ENCODE measurements at regions not wholly inside any gene's neighbourhood (a gene's known extent, or its start where the extent isn't known, plus 50 kb on each side); places are given as distances from the start of the nearest gene placed in this dataset.

DNA sequence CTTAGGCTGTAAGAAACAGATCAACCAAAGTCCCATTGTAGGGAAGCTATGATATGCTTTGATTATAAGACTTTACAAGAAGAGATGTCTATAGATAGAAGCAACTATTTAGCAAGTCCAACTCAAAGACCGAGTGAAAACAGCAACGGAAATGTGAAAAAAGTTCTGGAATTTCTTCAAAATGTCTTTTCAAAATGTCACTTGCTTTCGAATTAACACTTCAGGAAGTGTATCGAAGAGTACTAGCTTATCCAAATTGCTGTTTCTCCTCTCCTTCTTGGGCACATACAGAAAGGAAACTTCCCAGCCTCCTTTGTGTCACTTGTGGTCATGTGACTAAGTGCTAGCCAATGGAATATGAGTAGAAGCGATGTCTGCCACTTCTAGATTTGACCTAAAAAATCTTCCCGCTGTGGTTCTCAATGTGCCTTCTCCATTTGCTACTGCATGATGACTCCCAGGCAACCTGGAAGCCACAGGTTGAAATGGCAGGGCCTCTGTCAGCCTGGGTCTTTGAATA is 89.9 kb downstream of the TSEN15 start:
- DNase-seq: no peak

DNA sequence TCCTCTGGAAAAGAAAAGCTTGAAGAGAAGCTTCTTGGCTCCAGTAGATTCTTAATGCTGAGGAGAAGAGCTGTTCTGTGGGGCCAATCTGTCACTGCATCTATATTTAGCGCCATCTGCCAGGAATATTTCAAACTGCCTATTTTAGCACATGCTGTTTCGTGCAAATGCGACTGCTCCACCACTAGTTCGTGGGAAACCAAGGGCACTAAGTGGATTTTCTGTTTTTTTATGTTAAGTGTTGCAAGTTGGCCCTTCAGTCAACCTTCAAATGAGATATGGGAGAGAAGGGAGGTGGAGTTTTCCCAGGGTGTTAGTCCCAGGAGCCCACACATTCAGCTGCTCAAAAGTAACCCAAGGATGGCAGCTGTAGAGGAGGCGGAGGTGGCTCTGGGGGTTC is 91.9 kb downstream of the TSEN15 start:
- DNase-seq: no peak

DNA sequence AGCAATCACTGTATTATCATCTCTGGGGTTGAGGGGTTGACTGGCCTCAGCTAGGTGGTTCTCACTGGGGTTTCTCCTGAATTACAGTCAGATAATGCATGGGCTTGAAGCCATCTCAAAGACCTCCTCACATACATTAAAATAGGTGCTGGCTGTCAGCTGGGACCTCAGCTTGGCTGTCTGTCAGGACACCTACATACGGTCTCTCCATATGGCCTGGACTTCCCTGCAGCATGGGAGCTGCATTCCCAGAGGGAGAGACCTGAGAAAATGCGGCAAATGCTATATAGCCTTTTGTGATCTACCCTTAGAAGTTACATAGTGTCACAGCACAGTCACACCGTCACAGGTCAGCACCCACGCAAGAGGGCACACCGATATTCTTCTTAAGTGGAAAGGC is 93.6 kb downstream of the TSEN15 start:
- DNase-seq: no peak

DNA sequence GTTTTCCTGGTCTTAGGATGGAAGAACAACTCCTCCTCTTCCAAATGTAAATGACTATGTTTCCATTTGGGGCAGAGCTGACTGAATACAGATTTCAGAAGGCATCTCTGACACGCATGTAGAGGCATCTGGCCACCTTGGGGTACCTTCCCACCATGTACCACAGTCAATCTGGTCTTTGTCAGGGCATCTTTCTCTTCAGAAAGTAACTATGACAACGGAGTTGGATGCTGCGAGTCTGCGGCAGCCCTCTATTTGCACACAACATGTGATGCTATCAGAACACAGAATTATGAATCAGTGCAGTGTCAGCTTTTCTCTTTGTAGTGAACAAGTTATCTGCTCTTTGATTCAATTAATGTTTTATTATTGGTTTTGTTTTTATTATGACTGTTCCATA is 94.7 kb downstream of the TSEN15 start:
- DNase-seq: no peak

DNA sequence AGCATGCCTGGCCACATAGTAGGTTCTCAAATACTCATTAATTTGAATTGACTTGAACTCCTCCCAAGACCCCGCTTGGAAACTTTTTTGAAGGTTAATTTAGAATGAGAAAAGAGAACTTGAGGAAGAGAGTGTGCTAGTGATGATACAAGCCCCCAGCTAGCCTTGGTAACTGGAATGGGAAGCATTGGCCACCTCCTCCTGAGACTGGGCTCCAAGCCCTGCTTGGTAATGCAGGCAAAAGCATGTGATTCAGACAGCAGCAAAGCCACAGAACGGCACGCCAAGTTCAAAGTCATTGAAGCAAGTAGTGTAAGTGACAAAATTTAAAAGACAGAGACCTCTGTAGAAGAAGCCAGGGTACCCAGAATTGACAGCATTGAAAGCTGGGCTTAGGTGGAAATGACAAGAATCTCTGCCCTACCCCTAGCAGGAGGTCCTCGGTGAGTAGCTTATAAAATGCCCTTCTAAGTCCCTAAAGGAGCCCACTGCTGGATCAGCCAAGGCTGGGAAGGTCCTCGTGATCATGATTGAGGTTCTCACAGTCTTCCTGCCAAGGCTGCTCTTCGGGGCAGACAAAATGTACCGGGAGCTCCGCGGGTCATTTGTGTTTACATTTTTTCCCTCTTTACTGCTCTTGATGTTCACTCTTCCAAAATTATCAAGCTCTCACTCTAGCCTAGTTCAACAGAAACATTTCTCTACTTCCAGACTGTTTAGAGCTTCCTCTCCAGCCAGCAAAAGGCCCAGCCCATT is 99.4 kb downstream of the TSEN15 start:
- DNase-seq: no peak

DNA sequence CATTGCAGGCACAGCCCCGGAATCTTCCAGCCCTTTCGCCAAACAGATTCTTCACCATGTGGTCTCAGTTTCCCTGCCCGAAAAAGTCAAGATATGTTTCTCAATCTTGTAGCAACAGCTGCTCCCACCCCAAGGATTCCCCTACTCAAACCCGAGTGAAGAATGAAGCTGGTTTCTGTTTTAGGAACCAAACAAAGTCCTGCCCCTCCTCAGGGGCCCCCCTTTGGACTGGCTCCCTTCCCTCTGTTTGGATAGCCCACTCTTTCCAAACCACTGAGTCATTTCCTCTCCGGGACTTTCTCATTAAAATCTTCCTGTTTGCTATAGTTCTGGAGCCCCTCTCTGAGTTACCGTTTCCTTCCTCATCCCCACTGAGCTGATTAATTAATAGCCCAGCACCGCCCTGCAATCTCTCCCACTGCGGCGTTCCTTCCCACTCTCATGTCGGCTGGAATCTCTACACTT is 100.9 kb downstream of the TSEN15 start:
- no peak for DNase-seq

DNA sequence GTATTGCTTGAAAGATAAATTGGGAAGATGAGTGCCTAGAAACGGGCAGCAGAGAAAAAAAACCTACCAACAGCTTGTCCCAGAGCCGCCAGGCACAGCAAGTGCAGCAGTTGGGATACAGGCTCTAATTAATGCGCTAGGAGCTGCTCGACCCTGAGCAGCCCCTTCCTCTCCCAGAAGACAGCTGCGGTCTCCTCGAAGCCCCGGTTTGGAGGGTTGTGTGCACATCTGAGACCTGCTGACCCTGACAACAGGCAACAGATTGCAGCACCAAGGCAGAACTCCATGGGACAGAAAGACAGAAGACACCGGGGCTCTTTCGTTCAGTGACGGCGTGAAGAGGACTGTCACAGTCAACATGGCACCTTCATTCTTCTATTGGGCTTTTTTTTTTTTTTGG is 101.4 kb downstream of the TSEN15 start:
- DNase-seq: no peak

DNA sequence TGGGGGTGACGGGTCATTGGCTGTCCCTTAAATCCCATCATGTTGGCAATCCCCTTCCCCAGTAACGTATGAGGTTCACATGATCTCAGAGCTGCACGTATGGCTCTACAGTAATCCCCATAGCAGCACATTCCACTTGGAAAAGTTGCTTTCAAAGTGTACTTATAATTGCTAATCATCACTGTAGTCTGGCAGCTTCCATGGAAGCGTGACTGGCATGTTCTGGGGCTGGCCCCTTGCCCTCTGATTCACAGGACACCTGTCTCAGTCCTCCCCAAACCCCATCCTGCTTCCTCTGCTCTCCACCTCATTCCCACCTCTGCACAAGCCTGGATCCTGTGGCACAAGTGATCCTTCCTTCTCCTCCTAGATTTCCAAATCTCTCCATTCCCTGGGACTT is 102.2 kb downstream of the TSEN15 start:
- no peak for DNase-seq

DNA sequence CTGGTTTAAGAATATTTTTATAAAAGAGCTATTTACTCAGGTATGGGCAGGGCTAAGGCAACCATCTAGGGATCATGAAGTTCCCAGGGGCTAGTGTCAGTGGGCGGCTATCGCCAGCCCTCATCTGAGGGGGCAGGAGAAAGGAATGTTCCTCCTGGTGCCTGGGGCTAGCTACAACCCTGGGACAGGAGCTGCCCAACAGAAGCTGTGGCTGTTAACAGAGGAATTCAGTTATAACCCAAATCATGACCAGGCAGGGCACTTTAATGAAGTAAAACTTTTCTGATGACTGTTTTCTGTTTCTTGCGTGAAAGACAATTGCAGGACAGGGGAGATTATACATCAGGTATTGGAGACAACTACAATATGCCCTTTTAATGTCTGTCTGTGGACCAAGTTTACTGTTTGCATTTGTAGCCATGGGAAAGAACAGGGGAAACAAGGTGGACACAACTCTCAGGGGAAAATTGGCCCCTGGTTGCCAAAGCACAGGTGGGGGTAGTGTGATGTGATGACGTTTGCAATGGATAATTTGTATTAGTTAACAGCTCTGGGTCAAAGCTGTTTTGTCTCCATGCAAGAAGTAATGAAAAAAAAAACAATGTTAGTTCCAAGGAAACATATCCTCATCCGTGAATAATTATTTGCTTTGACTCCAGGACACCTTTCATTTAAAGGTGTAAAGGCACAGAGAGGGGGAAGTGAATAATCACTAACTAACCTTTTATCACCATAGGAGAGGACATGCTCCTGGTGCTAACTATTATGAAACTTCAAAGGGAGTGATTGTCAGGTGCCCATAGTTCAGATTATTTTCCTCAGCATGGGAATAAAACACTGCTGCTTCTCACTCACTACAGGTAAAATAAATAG is 105.2 kb downstream of the TSEN15 start:
- DNase-seq: no peak

DNA sequence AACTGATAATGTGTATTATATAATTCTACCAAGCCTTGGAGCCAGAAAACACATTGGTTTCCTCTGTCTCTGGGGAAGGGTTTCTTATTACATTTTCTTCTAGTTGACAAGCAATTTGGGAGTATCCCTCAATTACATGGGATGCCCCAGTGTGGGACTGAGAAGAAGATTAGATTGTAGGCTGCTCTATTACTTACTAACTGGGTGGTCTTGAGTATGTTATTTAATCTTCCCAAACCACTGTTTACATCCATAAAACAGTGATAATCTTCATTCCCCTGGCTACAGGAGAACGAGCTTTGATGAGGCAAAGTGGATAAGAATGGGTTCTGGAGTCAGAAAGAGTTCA is 105.8 kb downstream of the TSEN15 start:
- no peak for DNase-seq

DNA sequence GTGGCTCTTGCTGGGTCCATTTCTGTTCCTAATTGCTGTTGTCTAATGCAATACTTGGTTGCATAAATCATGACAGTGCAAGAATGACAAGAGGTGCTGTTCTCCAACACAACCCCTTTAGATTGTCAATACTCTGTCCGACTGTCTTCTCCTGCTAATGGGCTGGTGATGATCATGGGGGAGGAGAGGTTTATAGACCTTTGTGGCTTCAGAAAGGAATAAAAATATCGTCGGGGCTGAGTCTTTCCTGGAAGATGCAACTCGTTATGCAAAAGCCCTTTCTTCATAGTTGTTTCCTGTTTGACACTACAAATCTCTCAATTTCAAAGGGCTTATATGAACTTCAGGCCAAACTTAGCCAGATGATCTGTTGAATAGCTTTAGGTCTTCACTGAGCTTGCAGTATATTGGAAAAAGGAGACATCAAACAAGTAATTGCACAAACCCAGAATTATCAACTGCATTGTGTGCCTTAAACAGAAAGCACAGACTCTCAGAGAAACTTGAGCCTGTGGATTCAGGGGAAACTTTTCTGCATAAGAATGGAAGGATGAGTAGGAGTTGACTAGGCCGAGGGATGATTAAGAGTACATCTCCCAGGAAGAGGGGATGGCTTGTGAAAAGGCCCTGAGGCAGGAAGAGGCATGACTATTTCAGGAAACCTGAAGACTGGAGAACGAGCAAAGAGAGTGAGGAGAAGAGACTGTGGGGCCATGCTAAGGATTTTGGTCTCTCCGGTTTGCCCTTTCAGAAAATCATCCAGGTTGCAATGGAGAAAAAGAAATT is 107.6 kb downstream of the TSEN15 start:
- DNase-seq: no peak

DNA sequence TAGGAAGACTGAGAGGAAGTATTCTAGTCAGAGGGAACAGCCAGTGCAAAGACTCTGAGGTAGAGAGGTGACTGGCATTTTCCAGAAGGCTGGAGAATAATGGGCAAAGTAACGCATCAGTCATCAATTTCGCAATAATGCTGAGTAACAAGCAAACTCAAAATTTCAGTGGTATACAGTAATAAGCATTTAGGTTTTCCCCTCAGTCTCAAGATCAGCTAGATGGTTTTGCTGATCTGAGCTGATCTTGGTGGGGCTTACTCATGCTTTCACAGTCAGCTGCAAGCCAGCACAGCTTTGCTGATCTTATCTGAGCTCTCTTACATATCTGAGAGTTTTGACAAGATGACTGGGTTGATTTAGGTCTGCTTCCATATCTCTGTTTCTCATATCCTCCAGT is 108.7 kb downstream of the TSEN15 start:
- DNase-seq: peak; percentile 61

DNA sequence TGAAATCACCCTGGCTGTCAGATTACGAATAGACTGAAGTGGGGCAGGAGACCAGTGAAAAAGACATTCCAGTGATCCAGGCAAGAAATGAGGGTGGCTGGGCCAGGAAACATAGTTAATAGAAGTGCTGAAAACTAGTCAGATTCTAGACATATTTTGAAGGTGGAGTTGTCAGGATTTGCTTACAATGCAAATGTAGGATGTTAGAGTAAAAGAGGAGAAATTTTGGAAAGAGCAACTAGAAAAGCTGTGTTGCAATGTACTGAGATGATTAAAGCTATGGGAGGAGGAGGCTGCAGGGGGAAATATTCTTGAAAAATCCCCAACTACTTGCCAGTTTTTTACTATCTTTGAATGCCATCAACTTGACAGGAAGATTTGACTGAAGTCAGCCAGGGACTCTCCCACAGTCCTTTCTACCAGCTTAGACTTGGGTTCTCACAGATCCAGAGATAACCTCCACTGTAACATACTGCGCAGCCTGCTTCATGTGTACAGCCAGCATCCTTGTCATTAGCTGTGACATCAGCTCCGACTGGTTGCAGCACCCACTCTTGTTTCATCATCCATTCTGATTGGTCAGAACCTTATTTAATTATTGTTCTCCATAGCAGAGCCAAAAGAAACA is 109.7 kb downstream of the TSEN15 start:
- no peak for DNase-seq

DNA sequence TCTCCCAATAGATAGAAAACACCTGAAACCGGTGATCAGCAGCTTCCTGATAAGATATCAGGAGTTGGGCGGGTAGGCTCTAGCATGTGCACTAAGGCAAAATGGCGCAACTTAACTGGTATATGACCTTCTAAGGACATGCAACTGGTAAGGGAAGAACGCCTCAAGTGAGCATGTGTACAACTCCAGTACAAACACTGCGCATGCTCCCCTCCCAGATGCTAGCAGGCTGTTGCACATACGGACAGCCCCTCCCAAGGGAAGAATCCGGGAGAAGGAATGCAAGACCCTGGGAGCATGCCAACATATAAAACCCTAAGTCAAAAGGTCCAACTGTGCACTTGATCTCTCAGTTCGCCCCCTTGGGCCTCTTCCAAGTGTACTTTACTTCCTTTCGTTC is 110.8 kb downstream of the TSEN15 start:
- no peak for DNase-seq

DNA sequence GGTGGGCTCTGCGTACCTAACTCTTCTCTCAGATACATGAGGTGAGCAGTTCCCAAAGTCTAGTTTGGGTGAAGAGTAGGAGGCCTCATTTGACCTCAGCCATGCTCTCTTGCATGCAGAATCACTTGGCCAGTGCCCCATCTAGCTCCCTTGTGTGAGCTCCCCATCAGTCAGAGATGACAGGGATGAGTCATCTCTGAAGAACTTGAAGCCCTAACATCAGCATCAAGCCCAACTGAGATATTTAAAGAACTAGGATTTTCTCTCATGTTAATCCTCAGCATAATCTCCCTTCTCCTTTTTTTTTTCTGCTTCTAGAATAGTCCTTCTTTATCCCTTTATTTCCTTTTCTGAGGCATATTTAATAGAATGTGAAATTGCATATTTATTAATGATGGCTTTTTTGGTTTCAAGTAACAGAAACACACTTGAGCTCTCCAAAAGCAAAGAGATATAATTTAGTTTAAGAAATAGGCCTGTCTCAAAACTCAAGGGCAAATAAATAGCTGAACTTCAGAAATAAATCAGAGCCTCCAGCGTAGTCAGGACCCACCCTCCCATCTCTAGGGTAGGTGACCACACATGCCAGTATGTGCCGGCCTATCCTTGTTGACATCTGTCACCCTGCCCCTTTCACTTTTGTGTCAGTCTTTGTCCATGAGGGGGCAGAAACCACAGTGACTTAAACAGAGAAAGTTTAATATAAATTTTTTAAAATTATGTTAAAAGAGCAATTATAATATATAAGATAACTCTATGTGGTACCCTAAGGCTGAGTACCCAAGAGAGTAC is 112.3 kb downstream of the TSEN15 start:
- no peak for DNase-seq

DNA sequence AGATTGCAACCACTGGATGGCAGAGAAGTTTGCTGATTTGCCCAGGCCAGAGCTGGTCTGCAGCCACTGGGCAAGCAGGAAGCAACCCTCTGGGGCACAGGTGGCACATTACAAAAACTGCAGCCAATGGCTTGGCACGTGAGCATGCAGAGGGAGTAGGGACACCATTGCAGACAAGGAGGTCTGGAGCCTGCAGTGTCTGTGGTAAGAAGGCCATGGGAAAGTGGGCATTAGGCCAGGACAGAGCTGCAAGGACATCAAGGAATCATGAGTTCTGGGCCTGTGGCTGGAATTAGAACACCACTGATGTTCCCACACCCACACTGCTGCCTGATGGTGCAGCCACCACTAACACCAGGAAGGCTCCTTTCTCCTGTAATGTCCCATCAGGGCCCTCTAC is 113.0 kb downstream of the TSEN15 start:
- no peak for DNase-seq

DNA sequence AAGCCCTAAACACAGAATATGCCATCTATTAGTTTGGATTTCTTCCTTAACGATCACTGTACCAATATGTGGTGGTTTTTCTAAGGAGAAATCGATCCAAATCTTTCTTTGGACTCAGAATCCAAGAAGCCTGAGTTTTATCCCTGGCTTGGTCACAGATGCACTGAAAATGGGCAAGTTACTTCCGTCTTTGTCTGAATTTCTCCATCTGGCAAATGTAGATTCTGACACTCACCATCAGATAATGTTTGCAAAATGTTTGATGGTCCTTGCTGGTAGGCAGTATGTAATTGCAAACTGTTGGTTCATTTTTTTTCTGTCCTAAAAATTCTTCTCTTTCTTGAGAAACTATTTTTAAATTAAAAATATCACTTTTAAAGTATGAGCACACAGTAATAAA is 115.0 kb downstream of the TSEN15 start:
- DNase-seq: no peak

DNA sequence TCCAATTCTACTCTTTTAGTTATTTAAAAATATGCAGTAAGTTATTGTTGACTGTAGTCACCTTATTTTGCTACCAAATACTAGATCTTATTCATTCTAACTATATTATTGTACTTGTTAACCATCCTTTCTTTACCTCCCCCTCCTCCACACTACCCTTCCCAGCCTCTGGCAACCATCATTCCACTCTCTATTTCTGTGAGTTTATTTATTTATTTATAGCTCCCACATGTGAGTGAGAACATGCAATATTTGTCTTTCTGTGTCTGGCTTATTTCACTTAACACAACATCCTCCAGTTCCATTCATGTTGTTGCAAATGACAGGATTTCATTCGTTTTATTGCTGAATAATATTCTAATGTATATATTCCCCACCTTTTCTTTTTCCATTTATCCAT is 115.8 kb downstream of the TSEN15 start:
- no peak for DNase-seq

DNA sequence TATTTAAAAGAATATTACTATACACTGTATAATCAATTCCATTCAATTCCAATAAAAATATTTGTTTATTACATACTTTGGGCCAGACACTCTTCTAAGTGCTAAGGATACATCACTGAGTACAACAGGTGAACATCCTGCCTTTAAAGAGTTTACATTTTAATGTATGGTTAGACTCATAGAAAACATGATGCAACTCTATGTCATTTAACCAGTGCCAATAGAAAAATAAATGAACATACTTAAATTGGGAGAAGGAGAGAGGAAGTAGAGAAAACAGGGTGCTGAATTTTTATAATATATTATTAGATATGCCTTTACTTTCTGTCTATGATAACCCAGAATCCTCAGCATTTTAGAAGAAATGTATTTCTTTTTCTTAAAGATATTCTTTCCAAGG is 119.2 kb downstream of the TSEN15 start:
- no peak for DNase-seq

DNA sequence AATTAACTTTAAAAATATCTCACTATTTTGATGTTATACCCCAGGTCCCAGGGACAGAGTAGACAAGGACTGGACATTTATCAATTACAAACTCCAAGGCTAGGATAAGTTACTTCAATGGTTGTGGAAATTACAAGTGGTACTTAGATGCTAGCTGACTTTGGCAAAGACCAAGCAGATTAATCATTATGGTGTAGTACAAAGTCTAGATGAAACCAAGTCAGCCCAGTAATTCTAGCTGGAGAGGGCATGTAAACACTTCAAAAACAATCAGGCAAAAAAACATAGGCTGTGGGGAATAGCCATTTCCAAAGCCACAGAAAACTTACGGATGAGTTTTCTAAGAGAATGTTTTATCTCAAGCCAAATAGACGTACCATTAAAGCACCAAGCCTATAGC is 124.5 kb downstream of the TSEN15 start:
- DNase-seq: no peak

DNA sequence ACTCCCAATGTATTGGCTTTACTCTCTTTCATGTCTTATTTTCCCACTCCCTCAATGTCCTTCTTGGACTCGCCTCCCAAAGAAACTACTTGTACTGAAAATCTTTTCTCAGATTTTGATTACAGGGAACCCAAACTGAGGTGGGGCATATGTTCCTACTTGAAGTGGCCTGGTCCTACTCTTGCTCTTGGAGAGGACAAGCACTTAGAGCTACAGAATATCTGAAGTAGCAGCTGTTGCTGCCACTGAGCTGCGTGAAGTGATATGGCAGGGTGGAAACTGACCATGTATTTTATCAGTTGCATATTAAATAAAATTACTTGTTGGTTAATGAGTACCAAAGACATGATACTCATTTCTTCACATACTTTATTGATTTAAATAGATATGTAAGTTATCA is 129.5 kb downstream of the TSEN15 start:
- DNase-seq: no peak

DNA sequence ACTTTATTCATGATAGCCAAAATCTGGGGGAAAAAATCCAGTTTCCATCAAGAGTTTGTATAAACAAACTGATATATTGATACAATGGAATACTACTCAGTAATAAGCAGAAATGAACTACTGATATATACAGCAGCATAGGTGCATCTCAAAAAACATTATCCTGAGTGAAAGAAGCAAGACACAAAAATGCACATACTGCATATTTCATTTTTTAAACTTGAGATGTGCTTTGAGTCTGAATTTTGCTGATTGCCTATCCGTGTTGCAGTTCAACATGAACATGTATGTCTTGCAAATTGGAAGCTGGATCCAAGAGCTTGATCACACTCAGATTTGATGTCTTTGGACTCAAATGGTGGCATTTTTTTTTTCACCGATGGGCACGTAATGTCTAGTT is 132.4 kb downstream of the TSEN15 start:
- DNase-seq: no peak
